ENCODE measurements at regions not wholly inside any gene's neighbourhood (a gene's known extent, or its start where the extent isn't known, plus 50 kb on each side); places are given as distances from the start of the nearest gene placed in this dataset.

- H3K27me3 Mint-ChIP-seq (ENCODE audit: low read depth), result no peaks in the 10 kb centered on the region
- H3K9me3 Mint-ChIP-seq (ENCODE audit: low read depth), result peaks cover 3% of the 10 kb centered on the region
- no peaks in the 10 kb centered on the region for H3K4me1 Mint-ChIP-seq (ENCODE audit: low read depth)
- DNase-seq (ENCODE audit: low spot score), result no peak
- H3K27ac Mint-ChIP-seq (ENCODE audit: unreplicated experiment), result peak overlapping the region; percentile 55
- no peaks in the 10 kb centered on the region for H3K36me3 Mint-ChIP-seq (ENCODE audit: low read depth)
- H3K4me3 Mint-ChIP-seq (ENCODE audit: unreplicated experiment), result no peak overlapping the region
- TF ChIP-seq CTCF (IDR thresholded peaks at IDR 0.05), result no peak
Measured at GRCh38 chr2:224136396-224136795, 97.3 kb upstream of the SERPINE2 start.

- no peak for TF ChIP-seq CTCF (IDR thresholded peaks at IDR 0.05)
- peaks cover 3% of the 10 kb centered on the region for H3K9me3 Mint-ChIP-seq (ENCODE audit: low read depth)
- no peak for DNase-seq (ENCODE audit: low spot score)
- no peak overlapping the region for H3K4me3 Mint-ChIP-seq (ENCODE audit: unreplicated experiment)
- no peak overlapping the region for H3K27ac Mint-ChIP-seq (ENCODE audit: unreplicated experiment)
- H3K4me1 Mint-ChIP-seq (ENCODE audit: low read depth), result no peaks in the 10 kb centered on the region
- no peaks in the 10 kb centered on the region for H3K36me3 Mint-ChIP-seq (ENCODE audit: low read depth)
- H3K27me3 Mint-ChIP-seq (ENCODE audit: low read depth), result no peaks in the 10 kb centered on the region
Measured at GRCh38 chr2:224135881-224136280, 96.8 kb upstream of the SERPINE2 start.

GRCh38 chr2:224134003-224134734 is 95.1 kb upstream of the SERPINE2 start:
- no peak overlapping the region for H3K4me3 Mint-ChIP-seq (ENCODE audit: unreplicated experiment)
- H3K27ac Mint-ChIP-seq (ENCODE audit: unreplicated experiment), result no peak overlapping the region
- TF ChIP-seq CTCF (IDR thresholded peaks at IDR 0.05), result no peak
- no peaks in the 10 kb centered on the region for H3K36me3 Mint-ChIP-seq (ENCODE audit: low read depth)
- no peaks in the 10 kb centered on the region for H3K27me3 Mint-ChIP-seq (ENCODE audit: low read depth)
- peaks cover 3% of the 10 kb centered on the region for H3K9me3 Mint-ChIP-seq (ENCODE audit: low read depth)
- H3K4me1 Mint-ChIP-seq (ENCODE audit: low read depth), result no peaks in the 10 kb centered on the region
- DNase-seq (ENCODE audit: low spot score), result no peak

GRCh38 chr2:224133387-224133786 is 94.3 kb upstream of the SERPINE2 start:
- no peak overlapping the region for H3K4me3 Mint-ChIP-seq (ENCODE audit: unreplicated experiment)
- H3K4me1 Mint-ChIP-seq (ENCODE audit: low read depth), result peaks cover 2% of the 10 kb centered on the region
- no peaks in the 10 kb centered on the region for H3K36me3 Mint-ChIP-seq (ENCODE audit: low read depth)
- no peak for TF ChIP-seq CTCF (IDR thresholded peaks at IDR 0.05)
- H3K27ac Mint-ChIP-seq (ENCODE audit: unreplicated experiment), result no peak overlapping the region
- no peaks in the 10 kb centered on the region for H3K27me3 Mint-ChIP-seq (ENCODE audit: low read depth)
- peaks cover 3% of the 10 kb centered on the region for H3K9me3 Mint-ChIP-seq (ENCODE audit: low read depth)
- DNase-seq (ENCODE audit: low spot score), result no peak

- Mint-ChIP-seq H3K4me3 (ENCODE audit: unreplicated experiment) (no peak overlapping the region), H3K27ac (ENCODE audit: unreplicated experiment) (no peak overlapping the region), H3K36me3 (ENCODE audit: low read depth) (no peaks in the 10 kb centered on the region), H3K4me1 (ENCODE audit: low read depth) (peaks cover 24% of the 10 kb centered on the region), H3K9me3 (ENCODE audit: low read depth) (peaks cover 5% of the 10 kb centered on the region), H3K27me3 (ENCODE audit: low read depth) (no peaks in the 10 kb centered on the region)
- TF ChIP-seq CTCF (IDR thresholded peaks at IDR 0.05), result no peak
- no peak for DNase-seq (ENCODE audit: low spot score)
Measured at GRCh38 chr2:224127871-224128501, 88.9 kb upstream of the SERPINE2 start.
